HL-60 (cell line): ENCODE measurements at regions not wholly inside any gene's neighbourhood (a gene's known extent, or its start where the extent isn't known, plus 50 kb on each side); places are given as distances from the start of the nearest gene placed in this dataset.

Source experiments
- POLR2AphosphoS5 ChIP-seq: IDR thresholded peaks from 2 replicates; pipeline ENCODE4 v1.6.1; 2012; ENCODE audit warnings: low read depth
- TF ChIP-seq, protein P1 (sequence below): IDR thresholded peaks from one replicate; pipeline ENCODE4 v1.5.1; 2011; ENCODE audit warnings: low read length, control low read depth, inconsistent platforms; ENCODE audit not compliant: insufficient read depth

GRCh38 chr15:97874139-97874538 is 86.4 kb upstream of the ARRDC4 start:
- TF ChIP-seq, protein P1, sequence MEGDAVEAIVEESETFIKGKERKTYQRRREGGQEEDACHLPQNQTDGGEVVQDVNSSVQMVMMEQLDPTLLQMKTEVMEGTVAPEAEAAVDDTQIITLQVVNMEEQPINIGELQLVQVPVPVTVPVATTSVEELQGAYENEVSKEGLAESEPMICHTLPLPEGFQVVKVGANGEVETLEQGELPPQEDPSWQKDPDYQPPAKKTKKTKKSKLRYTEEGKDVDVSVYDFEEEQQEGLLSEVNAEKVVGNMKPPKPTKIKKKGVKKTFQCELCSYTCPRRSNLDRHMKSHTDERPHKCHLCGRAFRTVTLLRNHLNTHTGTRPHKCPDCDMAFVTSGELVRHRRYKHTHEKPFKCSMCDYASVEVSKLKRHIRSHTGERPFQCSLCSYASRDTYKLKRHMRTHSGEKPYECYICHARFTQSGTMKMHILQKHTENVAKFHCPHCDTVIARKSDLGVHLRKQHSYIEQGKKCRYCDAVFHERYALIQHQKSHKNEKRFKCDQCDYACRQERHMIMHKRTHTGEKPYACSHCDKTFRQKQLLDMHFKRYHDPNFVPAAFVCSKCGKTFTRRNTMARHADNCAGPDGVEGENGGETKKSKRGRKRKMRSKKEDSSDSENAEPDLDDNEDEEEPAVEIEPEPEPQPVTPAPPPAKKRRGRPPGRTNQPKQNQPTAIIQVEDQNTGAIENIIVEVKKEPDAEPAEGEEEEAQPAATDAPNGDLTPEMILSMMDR = no peak
- no peak for TF ChIP-seq POLR2AphosphoS5
